Erythroblast (primary cell): ENCODE measurements at regions not wholly inside any gene's neighbourhood (a gene's known extent, or its start where the extent isn't known, plus 50 kb on each side); places are given as distances from the start of the nearest gene placed in this dataset.
"Not testable (repeated sequence)": the region's sequence is repeated elsewhere in the genome, so short reads cannot be mapped to it uniquely, and the experiment has no call there.

Experiments used
- DNase-seq, 2 experiments: peaks; one replicate each; lab custom pipeline; 2025; lab: John Stamatoyannopoulos, UW
- GATA1 ChIP-seq: IDR thresholded peaks from 2 replicates; pipeline ENCODE4 v1.6.1; 2011; ENCODE audit warnings: low read depth, mild to moderate bottlenecking, control low read depth, low read length, moderate library complexity
- POLR2A ChIP-seq: IDR thresholded peaks from 2 replicates; pipeline ENCODE4 v1.6.1; 2011; ENCODE audit warnings: mild to moderate bottlenecking, low read length

DNA sequence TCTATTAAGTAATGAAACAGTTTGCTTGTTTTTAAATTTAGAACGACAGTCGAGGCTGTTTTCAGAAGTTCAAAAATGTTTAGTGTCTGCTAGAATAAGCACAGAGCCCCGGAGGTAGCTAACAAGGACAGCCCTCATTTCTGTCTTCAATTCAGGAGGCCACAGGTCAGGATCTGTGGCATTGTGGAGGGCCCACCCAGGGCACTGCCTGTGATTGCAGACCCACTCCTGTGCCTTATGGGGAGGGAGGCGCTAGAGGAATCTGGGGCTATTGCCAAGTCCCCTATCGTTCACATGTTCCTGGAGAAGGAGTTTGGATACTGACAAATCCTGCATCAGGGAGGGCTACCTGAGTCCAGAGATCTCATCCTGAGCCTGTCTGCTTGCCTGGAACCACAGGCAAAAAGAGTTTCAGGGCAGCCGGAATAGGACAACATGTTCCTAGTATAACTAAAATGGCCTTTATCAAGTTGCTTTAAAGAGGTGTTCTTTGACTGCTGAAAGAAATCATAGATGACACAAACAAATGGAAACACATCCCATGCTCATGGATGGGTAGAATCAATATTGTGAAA is 141.5 kb upstream of the ROPN1 start:
- no peak for DNase-seq
- no peak for TF ChIP-seq GATA1
- TF ChIP-seq POLR2A, result no peak

DNA sequence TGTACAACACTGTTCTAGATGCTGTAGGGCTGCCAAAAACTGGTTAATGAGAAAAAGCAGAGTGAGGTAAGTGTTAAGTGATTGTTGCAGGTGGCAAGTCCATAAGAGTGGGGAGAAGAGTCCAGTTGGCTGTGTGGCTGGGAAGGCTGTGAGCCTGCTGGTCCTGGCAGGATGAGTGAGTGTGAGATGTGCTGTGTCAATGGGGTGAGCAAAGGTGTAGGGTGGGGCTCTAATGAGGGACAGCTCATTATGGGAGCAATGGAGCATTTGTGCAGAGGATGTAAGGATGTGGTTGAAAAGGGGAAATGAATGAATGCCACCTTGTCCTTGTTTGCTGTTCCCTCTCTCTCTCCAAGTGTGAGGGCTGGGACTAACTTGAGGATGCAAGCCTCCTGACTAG is 145.3 kb upstream of the ROPN1 start:
- no peak for DNase-seq
- no peak for TF ChIP-seq GATA1

DNA sequence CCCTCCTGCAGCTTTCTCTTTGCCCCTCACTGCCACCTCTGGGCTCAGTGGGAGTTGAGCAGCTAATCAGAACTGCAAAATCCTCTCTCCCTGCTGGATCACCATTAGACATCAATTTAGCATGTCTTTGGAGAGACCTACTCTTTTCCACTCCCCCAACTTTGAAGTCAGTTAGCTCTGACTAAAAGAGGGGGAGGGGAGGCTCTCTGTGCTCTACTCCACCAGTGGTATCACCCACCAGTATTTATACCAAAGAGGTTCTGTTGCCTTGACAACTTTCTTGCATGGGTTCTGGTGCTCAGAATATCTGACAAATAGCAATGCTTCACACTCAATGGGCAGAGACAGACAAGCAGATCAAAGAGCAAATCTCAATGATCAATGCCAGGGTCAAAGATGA is 146.2 kb upstream of the ROPN1 start:
- no peak for DNase-seq
- TF ChIP-seq POLR2A, result no peak
- no peak for TF ChIP-seq GATA1

DNA sequence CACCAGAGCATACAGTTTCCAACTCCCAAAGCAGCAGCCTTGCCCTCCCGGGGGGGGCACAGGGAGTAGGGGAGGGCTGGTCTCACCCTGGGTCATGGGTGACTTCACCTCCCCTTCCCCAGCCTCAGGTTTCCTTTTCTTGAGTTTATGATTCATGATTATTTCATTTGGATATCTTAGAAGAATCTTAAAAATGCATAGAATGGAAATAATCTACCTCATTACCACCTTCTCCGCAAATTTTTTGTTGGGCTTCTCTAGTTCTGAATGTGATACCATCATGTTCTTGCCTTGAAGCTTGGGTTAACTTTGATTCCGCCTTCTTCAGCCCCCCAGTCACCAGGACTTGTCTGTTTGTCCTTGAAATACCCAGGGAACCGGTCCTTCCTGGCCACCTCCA is 148.8 kb upstream of the ROPN1 start:
- TF ChIP-seq POLR2A (no peak), GATA1 (no peak)
- DNase-seq, result no peak

DNA sequence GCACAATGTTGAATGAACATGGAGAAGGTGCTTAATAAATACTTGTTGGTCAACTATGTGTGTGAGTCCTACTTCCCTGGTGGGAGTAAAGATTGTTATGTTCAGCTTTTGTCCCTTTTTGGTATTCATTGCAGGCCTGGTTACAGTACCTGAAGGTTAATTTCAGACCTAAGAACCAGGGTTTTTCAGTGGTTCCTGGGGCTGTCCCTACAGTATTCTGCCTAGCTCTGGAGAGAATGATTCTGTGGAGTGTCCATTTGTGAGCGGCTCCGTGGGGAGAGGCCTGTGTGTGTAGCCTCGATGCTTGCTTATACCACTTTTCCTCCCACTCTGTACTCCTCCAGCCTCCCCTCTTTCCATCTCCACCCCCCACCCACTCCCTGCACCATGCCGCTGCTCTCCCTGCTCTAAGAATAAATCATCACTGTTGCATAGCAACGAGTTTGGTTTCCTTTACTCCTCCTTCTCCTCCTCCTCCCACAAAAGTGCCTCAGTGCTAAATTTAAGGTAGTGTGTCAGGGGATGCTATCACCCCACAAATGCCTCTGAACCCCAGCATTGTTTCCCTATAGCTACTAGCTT is 150.6 kb upstream of the ROPN1 start:
- TF ChIP-seq POLR2A, result no peak

DNA sequence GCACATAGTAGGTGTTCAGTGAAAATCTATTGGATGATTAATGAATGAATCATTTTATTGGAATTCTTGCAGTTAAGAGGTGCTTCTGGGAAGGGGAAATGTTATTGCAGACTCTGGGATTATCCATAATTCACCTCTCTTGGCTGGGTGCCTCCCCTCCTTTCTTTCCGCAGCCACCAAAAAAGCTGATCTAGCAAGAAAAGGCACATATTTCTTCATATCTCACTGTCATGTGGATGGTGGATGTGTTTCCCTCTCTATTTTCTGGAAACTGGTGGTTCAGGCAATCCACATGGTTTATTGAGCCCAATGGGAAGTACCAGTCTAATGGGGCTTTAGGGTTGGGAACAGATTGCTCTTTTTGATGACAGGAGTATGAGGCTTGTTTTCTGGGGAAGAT is 151.1 kb upstream of the ROPN1 start:
- no peak for TF ChIP-seq POLR2A
- no peak for TF ChIP-seq GATA1
- DNase-seq, result no peak

More for the DNA sequence above, 150.6 kb upstream of the ROPN1 start:
- DNase-seq, result no peak

DNA sequence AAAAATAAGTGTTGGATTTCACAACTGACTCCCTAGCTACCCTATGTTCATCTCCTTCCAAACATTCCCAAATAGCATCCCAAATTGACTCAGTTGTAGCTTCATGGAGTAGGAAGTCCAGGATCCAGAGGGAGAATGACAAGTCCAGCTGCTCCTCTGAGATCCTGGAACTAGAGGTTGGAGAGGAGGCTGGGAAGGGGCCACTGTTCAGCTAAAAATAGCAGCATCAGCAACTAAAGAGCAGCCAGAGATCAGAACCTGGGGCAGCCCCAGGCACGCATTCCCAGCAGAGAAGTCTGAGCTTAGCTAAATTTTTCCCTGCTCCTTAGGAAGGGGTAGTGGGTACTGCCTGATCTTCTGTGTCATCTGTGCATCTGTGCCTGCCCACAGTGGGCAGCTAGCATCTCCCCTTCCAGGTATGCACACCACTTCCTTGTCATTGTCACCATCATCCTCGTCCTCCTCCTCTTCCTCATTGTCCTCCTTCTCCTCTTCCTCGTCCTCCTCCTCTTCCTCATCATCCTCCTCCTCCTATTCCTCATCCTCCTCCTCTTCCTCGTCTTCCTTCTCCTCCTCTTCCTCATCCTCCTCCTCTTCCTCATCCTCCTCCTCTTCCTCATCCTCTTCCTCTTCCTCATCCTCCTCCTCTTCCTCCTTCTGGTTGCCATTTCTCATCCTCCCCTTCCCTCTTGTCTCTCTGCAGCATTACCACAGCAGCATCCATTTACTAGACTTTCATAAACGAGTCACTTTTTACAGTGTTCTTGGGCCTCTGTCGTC is 152.3 kb upstream of the ROPN1 start:
- no peak for TF ChIP-seq GATA1
- TF ChIP-seq POLR2A, result no peak
- no peak for DNase-seq

DNA sequence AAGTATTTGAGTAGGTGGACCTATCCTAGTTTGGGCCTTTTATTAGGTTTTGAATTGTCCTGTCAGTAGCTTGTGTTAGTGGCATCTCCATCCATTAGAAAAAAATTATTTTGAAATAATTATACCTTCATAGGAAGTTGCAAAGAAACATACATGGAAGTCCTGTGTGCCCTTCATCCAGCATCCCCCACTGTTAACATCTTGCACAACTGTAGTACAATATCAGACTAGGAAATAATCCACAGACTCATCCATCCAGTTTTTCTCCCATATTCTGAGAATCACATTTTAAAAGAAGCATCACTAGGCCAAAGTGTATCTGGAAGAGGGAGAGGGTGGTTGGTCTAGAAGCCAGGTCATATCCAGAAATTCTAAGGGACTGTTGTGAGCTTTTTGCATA is 155.5 kb upstream of the ROPN1 start:
- no peak for DNase-seq
- TF ChIP-seq POLR2A, result no peak
- no peak for TF ChIP-seq GATA1

DNA sequence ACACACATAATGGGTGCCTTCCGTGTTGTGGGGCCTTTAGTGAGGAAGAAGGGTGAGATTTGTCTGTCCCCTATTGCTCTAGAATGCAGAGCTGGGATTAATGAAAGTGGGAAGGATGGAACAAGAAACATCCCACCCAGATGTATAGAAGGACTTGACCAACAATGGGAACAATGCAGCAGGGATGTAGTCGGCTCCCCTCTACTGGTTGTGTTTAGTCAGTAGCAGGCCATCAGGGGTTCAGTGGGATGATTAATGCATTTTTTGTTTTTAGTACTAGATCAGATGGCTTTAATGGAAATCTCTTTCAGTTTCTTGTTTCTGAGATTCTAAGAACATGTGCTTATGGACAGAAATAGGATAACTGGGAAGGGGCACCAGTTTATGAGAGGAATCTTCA is 156.0 kb upstream of the ROPN1 start:
- no peak for DNase-seq
- no peak for TF ChIP-seq GATA1
- TF ChIP-seq POLR2A, result no peak

DNA sequence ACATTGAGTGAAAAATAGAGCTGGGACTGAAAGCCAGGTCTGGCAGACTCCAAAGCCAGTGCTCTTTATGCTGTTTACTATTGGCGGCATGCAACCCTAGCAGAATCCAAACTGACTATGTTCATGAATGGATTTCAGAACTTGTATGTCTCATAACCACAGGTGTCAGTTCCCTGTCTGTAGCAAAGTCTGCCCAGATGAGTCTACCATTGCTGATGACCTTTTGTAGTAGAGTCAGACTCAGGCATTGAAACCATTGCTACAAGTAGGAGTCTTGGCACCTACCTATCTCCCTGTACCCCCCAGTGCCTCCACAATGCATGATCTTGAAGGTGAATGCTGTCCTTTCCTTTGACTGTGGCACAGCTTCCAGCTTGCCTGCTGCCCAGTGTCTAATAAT is 157.2 kb upstream of the ROPN1 start:
- DNase-seq, result no peak
- no peak for TF ChIP-seq GATA1
- TF ChIP-seq POLR2A, result no peak

DNA sequence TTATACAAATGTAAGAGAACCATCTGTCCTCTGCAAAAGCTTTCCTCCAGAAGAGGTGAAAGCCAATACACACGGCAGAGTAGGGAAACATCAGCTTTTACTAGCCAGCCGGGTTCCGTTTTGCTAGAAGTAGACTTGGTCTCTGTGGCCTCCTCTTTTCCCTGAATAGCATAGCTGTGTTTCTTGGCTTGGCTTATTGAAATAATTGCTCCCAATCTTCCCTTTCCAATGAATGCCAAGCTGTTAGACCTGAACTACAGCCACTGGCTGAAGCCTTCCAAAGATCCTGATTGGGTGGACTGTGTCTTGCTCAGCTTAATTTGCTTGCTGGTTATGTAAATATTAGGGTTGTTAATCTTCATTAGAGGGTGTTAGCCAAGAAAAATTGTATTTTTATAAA is 157.8 kb upstream of the ROPN1 start:
- no peak for DNase-seq
- TF ChIP-seq GATA1 (no peak), POLR2A (no peak)

DNA sequence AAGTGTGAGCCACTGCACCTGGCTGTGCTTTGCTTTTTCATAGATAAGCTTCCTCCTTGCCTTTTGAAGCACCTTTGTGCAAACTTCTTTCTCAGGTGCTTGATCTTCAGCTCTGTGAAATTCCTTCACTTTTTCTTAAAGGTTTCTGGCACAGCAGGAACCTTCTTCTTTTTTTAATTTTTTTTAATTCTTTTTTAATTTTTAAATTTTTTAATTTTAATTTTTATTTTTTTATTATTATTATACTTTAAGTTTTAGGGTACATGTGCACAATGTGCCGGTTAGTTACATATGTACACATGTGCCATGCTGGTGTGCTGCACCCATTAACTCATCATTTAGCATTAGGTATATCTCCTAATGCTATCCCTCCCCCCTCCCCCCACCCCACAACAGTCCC is 161.0 kb upstream of the ROPN1 start:
- DNase-seq, result not testable (repeated sequence)

DNA sequence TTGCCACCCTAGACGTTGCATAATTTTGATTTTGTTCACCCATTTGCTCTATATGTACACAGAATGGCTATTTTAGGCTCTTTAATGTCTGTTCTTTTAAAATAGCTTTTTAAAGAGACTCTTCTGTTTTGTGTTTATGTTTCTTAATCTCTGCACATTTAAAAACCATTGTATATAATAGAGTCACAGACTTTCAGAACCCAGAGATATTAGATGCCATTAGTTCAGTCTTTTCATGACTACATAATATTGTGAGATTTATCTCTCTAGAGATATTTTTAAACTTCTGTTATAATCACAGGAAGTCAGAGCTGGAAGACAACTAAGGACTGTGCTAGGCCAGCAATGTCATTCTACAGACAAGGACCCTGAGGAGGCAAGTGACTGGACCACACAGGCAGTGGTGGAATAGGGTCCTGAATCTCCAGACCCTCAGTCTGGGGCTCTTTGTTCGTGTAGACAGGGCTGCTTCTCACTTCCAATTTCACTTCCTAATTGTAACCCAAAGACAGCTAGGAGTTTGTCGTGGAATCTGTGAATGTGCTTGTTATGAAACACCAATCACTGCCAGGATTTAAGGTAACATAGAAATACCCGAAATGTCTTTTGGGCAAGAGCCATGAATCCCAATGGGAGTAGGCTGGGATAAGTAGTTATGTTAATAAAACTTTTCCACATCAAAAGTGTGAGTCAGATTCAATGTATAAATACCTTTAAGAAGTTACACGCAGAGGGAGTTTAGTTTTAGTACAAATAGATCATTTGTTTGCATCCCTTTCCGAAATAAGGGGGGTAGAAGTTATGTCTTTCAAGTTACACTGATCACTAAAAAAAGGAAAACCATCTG is 165.2 kb upstream of the ROPN1 start:
- TF ChIP-seq POLR2A (no peak), GATA1 (no peak)
- DNase-seq, result no peak

DNA sequence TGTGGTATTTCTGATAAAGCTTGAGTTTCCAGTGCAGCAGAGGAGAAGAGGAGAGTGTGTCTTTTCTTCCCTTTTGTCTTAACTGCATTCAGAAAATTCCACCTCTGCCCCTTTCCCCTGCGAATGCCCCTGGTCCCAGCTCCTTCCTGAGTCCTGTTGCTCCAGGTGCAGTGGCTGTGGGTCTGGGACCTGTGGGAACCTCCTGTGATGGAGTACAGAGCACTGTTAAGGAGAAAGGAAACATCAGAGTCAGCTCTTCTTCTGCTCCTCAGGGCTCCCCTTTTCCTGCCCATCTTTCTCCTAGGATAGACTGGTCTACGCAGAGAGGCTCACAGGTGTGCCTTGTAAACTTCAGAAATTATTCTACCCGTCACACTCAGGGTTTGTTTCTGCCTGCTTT is 165.8 kb upstream of the ROPN1 start:
- TF ChIP-seq POLR2A, result no peak
- no peak for TF ChIP-seq GATA1
- DNase-seq, result no peak
